K562 (cell line): ENCODE measurements at regions not wholly inside any gene's neighbourhood (a gene's known extent, or its start where the extent isn't known, plus 50 kb on each side); places are given as distances from the start of the nearest gene placed in this dataset.

Experiments used
- ATAC-seq: fragments of 200-7000 bp; cut with Tn5 transposase; 3 replicates; pipeline ENCODE4 v1.9.1; 2020; ENCODE audit warnings: moderate library complexity
- BruUV-seq: library from RNA; stranded (reverse); fragments of 400-500 nt; replicated peaks from 2 replicates; lab custom pipeline; 2021; lab: Mats Ljungman, UMichigan
- CTCF ChIA-PET: fragments of 300-600 bp; formaldehyde crosslinking; extraction: SDS; loops from one replicate; lab custom pipeline; 2021; ENCODE audit warnings: low intra/inter-chr PET ratio; lab: Yijun Ruan, JAX
- POLR2A ChIA-PET: fragments of 300-600, 350-650 bp; sonication (Branson Sonifier 250); formaldehyde crosslinking; extraction: SDS; loops from one replicate; lab custom pipeline; 2021; ENCODE audit warnings: antibody characterized with exemption, inconsistent platforms; lab: Yijun Ruan, JAX
- DNase-seq, 4 experiments: peaks; one replicate each; pipeline versions ENCODE4 v3.0.0 to v3.0.0-alpha.2; 2011 to 2018; ENCODE audit warnings: low spot score in 3 of 4, mixed read lengths in 3 of 4; ENCODE audit errors: extremely low read depth in 1 of 4
- FAIRE-seq: peaks from 2 replicates; lab custom pipeline; 2011; peaks lifted over from hg19 to GRCh38; lab: Jason Lieb, UNC
- H2AFZ ChIP-seq: 2 replicates; pipeline ENCODE4 v1.6.0; 2011; ENCODE audit warnings: low read depth, low read length, control low read depth, inconsistent platforms
- H3K27ac ChIP-seq: fragments of 200-600 bp; 3 replicates; pipeline ENCODE4 v1.8.0; 2011; ENCODE audit warnings: low read depth, mild to moderate bottlenecking, control low read depth, inconsistent platforms, low read length, moderate library complexity, mixed read lengths; ENCODE audit errors: extremely low read depth
- H3K27me3 ChIP-seq, 2 experiments: fragments of 300-600 bp in 1 of 2; 2 replicates in 1 of 2; 3 replicates in 1 of 2; pipeline versions ENCODE4 v1.6.0 to v1.8.0; 2011; ENCODE audit warnings: inconsistent platforms in 2 of 2, low read length in 2 of 2, mild to moderate bottlenecking in 1 of 2, mixed read lengths in 1 of 2, moderate library complexity in 1 of 2; ENCODE audit not compliant: control insufficient read depth in 2 of 2, insufficient read depth in 2 of 2
- H3K36me3 ChIP-seq: fragments of 300-600 bp; 3 replicates; pipeline ENCODE4 v1.8.0; 2011; ENCODE audit warnings: mild to moderate bottlenecking, low read length, inconsistent platforms; ENCODE audit not compliant: control insufficient read depth, insufficient read depth
- H3K4me1 ChIP-seq, 2 experiments: fragments of 200-600 bp in 1 of 2; replicated peaks in 1 of 2; 2 replicates in 1 of 2; 3 replicates in 1 of 2; pipeline versions ENCODE4 v1.5.1 to v1.8.0; 2011; ENCODE audit warnings: inconsistent platforms in 2 of 2, low read length in 2 of 2, mild to moderate bottlenecking in 1 of 2, mixed read lengths in 1 of 2, moderate library complexity in 1 of 2; ENCODE audit not compliant: control insufficient read depth in 2 of 2, insufficient read depth in 2 of 2
- H3K4me2 ChIP-seq: 2 replicates; pipeline ENCODE4 v1.6.1; 2011; ENCODE audit warnings: low read length, control low read depth, inconsistent platforms, mixed read lengths; ENCODE audit not compliant: insufficient read depth
- H3K4me3 ChIP-seq: fragments of 200-600 bp; sonication (generic), shearing (Covaris generic); 2 replicates; pipeline ENCODE4 v1.5.1; 2016; ENCODE audit warnings: control low read depth, inconsistent platforms
- H3K79me2 ChIP-seq: fragments of 200-600 bp; 3 replicates; pipeline ENCODE4 v1.8.0; 2011; ENCODE audit warnings: low read length, inconsistent platforms; ENCODE audit not compliant: control insufficient read depth, insufficient read depth
- H3K9ac ChIP-seq, 2 experiments: 2 replicates each; pipeline versions ENCODE4 v1.6.0 to v1.6.1; 2011; ENCODE audit warnings: low read depth in 2 of 2, low read length in 2 of 2, control low read depth in 1 of 2, inconsistent platforms in 1 of 2, mild to moderate bottlenecking in 1 of 2, mixed read lengths in 1 of 2; ENCODE audit not compliant: insufficient read depth in 1 of 2
- H3K9me1 ChIP-seq: one replicate; pipeline ENCODE4 v1.6.0; 2011; ENCODE audit warnings: inconsistent platforms, mild to moderate bottlenecking, low read length, moderate library complexity; ENCODE audit not compliant: control insufficient read depth, insufficient read depth
- H3K9me3 ChIP-seq: replicated peaks from 2 replicates; pipeline ENCODE4 v1.5.1; 2011; ENCODE audit warnings: low read depth, low read length, inconsistent platforms; ENCODE audit not compliant: control insufficient read depth, insufficient read depth
- H4K20me1 ChIP-seq: replicated peaks from 2 replicates; pipeline ENCODE4 v1.6.1; 2011; ENCODE audit warnings: low read length, inconsistent platforms, mixed read lengths; ENCODE audit not compliant: control insufficient read depth, insufficient read depth
- BRF2 ChIP-seq: IDR thresholded peaks from 3 replicates; pipeline ENCODE4 v1.6.1; 2011; ENCODE audit warnings: borderline replicate concordance, mild to moderate bottlenecking; ENCODE audit not compliant: insufficient read length, insufficient read depth
- FOXO4 ChIP-seq: fragments of 450-650 bp; formaldehyde crosslinking; IDR thresholded peaks from 2 replicates; pipeline ENCODE4 v1.4.0; 2020; ENCODE audit warnings: mild to moderate bottlenecking, moderate library complexity
- MBD2 ChIP-seq: sonication (generic); IDR thresholded peaks from 2 replicates; pipeline ENCODE4 v1.6.1; 2016; ENCODE audit warnings: low read depth, borderline replicate concordance
- MTA2 ChIP-seq: fragments of 450-650 bp; IDR thresholded peaks from 2 replicates; pipeline ENCODE4 v1.6.1; 2016; ENCODE audit warnings: low read depth
- SOX6 ChIP-seq: fragments of 450-650 bp; IDR thresholded peaks from 2 replicates; pipeline ENCODE4 v1.6.1; 2014; ENCODE audit warnings: mild to moderate bottlenecking
- ZNF644 ChIP-seq: fragments of 200-800 bp; sonication (Bioruptor generic); IDR thresholded peaks from 2 replicates; pipeline ENCODE4 v1.6.1; 2016; ENCODE audit warnings: low read depth, missing genetic modification characterization, missing compliant biosample characterization
- WGBS: fragments of 100-300 bp; shearing (Covaris generic); methylation state at CpG from one replicate; pipeline ENCODE4 v1.1.6; 2016; ENCODE audit warnings: low coverage, mixed read lengths; ENCODE audit not compliant: insufficient coverage; ENCODE audit errors: missing lambda C conversion rate; 5-methylcytosine and 5-hydroxymethylcytosine counted together
- in situ Hi-C: fragments of 300-500 bp; cut with MboI; formaldehyde crosslinking; loops from 4 replicates; pipeline ENCODE4 v1.15.0; 2018; ENCODE audit warnings: inconsistent platforms, mixed read lengths
- intact Hi-C: fragments of 100-400 bp; cut with micrococcal nuclease; formaldehyde crosslinking; loops from 2 replicates; pipeline ENCODE4 v1.14.2; 2022
- TF ChIP-seq, protein P1 (sequence below): fragments of 250-450 bp; sonication (Bioruptor Pico); IDR thresholded peaks from 2 replicates; pipeline ENCODE4 v1.5.0; 2020; ENCODE audit warnings: mild to moderate bottlenecking, borderline replicate concordance
- TF ChIP-seq, protein P2 (sequence below): conservative IDR thresholded peaks from 2 replicates; pipeline ENCODE4 v1.6.1; 2011; ENCODE audit warnings: low read depth, mild to moderate bottlenecking, low read length; ENCODE audit not compliant: control insufficient read depth

- TF ChIP-seq BRF2, result no peak
- TF ChIP-seq SOX6, result no peak
- TF ChIP-seq, protein P1, sequence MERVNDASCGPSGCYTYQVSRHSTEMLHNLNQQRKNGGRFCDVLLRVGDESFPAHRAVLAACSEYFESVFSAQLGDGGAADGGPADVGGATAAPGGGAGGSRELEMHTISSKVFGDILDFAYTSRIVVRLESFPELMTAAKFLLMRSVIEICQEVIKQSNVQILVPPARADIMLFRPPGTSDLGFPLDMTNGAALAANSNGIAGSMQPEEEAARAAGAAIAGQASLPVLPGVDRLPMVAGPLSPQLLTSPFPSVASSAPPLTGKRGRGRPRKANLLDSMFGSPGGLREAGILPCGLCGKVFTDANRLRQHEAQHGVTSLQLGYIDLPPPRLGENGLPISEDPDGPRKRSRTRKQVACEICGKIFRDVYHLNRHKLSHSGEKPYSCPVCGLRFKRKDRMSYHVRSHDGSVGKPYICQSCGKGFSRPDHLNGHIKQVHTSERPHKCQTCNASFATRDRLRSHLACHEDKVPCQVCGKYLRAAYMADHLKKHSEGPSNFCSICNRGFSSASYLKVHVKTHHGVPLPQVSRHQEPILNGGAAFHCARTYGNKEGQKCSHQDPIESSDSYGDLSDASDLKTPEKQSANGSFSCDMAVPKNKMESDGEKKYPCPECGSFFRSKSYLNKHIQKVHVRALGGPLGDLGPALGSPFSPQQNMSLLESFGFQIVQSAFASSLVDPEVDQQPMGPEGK (CRISPR knock-in tag), result no peak
- no peak for TF ChIP-seq MTA2
- TF ChIP-seq, protein P2, sequence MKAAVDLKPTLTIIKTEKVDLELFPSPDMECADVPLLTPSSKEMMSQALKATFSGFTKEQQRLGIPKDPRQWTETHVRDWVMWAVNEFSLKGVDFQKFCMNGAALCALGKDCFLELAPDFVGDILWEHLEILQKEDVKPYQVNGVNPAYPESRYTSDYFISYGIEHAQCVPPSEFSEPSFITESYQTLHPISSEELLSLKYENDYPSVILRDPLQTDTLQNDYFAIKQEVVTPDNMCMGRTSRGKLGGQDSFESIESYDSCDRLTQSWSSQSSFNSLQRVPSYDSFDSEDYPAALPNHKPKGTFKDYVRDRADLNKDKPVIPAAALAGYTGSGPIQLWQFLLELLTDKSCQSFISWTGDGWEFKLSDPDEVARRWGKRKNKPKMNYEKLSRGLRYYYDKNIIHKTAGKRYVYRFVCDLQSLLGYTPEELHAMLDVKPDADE, result no peak
Observed at GRCh38 chr12:104895415-104895814, 62.7 kb downstream of the SLC41A2 start (continued).

DNA sequence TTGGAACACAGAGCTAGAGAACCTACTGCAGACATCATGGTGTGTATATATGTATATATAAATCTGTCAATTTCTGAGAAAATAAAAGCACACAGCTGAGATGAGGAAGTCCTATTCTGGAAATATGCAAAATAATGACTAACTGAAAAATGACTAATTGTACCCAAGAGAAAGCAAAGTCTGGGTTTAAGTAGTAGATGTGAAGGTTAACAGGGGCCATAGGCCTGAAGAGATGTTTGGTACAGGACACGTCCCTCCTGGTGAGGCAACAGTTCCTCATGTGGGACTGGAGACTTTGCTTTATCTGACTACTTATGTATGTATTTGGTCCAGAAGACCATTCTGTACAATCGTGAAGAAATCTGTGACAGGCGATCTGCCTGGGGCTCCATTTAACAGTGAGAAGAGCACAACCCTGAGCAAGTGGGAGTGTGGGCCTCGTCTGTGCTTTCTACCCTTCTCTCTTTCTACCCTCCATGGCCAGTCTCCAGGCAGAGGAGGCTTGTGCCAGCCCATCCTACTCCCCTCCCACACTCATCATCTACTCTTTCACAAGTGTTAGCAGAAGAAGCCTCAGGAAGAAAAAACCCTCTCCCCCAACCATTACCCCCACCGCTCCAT, 67.5 kb downstream of the SLC41A2 start:
- FAIRE-seq (no peak), DNase-seq (no peak)
- H2AFZ ChIP-seq, result no peak overlapping the region
- no peaks in the 10 kb centered on the region for H3K4me1 ChIP-seq
- CTCF ChIA-PET, result no interaction called here
- TF ChIP-seq MBD2, result no peak
- no peak for TF ChIP-seq FOXO4 (CRISPR knock-in tag)
- TF ChIP-seq ZNF644 (tag), result no peak
- TF ChIP-seq, all 486 proteins: peak for 0
- in situ Hi-C loops, result no loop called here
- peaks cover 0 to 6% of the 10 kb centered on the region in 2 experiments; a peak in 1 of 5 replicates for H3K27me3 ChIP-seq
- no peaks in the 10 kb centered on the region for H3K79me2 ChIP-seq
- no peaks in the 10 kb centered on the region for H3K36me3 ChIP-seq
- H3K9me3 ChIP-seq, result no peaks in the 10 kb centered on the region
- no peak overlapping the region for H3K27ac ChIP-seq
- no peaks in the 10 kb centered on the region for H3K9me1 ChIP-seq
- intact Hi-C loops, result no loop called here
- no peak overlapping the region for H3K4me3 ChIP-seq
- H4K20me1 ChIP-seq, result no peaks in the 10 kb centered on the region
- BruUV-seq, result no TSS peak
- no peak for ATAC-seq
- no peak overlapping the region for H3K4me2 ChIP-seq
- no peak overlapping the region for H3K9ac ChIP-seq
- WGBS, result 0% methylated on average over 5 of the region's 5 CpGs
- POLR2A ChIA-PET, result no interaction called here
